GM21528 (cell line): ENCODE measurements at regions not wholly inside any gene's neighbourhood (a gene's known extent, or its start where the extent isn't known, plus 50 kb on each side); places are given as distances from the start of the nearest gene placed in this dataset.
A peak's percentile ranks its signal among the peaks of the same experiment; 100 is the strongest.
"Not testable (repeated sequence)": the region's sequence is repeated elsewhere in the genome, so short reads cannot be mapped to it uniquely, and the experiment has no call there.

Experiments used
- ATAC-seq: cut with Tn5 transposase; IDR thresholded peaks from one replicate; pipeline ENCODE4 v1.9.1; 2021; ENCODE audit warnings: mild to moderate bottlenecking, moderate library complexity; ENCODE audit not compliant: unreplicated experiment, low FRiP score

DNA sequence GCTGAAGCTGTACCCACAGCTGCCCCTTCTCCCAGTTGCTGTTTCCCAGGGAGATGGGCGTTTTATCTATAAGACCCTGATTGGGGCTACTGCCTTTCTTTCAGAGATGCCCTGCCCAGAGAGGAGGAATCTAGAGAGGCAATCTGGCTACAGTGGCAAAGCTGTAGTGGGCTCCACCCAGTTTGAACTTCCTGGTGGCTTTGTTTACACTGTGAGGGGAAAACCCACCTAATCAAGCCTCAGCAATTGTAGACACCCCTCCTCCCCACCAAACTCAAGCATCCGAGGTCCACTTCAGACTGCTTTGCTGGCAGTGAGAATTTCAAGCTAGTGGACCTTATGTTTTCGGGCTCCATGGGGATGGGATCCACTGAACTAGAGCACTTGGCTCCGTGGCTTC is 240.4 kb upstream of the AFF2 start:
- no peak for ATAC-seq

GRCh38 chrX:148265829-148266228 is 234.6 kb upstream of the AFF2 start:
- ATAC-seq, result no peak

GRCh38 chrX:148268673-148269072 is 231.7 kb upstream of the AFF2 start:
- no peak for ATAC-seq

- ATAC-seq, result no peak
Observed at GRCh38 chrX:148269513-148269912, 230.9 kb upstream of the AFF2 start.

DNA sequence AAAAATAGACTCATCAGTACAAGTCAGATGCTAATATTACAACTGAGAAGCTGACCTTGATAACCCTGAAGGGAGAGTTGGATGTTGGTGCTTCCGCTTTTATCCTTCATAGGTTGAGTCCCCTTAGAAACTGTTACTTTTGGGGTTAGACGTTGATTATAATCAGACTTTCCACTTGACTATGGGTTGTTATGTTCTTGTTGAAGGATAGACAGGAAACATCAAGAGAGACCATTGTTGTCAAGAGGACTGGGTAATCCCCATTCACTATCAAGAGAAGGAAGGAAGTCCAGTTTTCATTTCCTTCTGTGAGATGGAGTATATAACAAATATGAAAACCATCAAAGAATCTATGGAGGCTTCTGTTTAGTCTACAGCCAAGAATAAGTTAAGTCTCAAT is 229.9 kb upstream of the AFF2 start:
- ATAC-seq, result no peak

- ATAC-seq, result no peak
Observed at GRCh38 chrX:148271263-148271662, 229.2 kb upstream of the AFF2 start.

DNA sequence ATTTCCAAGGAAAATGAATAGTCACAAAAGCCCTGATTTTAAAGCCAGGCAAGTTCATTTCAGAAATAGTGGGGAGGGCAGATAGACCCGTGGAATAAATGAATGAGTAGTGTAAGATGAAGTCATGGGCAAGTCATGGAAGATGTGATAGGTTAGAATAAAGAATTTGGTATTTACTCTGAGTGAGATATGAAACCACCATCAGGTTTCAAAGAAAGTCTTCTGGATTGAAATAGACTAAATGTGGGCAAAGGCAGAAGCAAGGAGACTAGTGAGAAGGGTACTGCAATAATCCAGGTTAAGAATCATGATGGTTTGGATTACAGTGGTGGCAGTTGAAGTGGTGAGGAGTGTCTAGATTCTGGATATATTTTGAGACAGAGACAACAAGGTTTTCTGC is 218.5 kb upstream of the AFF2 start:
- no peak for ATAC-seq

- ATAC-seq, result no peak
Observed at GRCh38 chrX:148282504-148282903, 217.9 kb upstream of the AFF2 start.

- ATAC-seq, result no peak
Observed at GRCh38 chrX:148284056-148284455, 216.4 kb upstream of the AFF2 start.

DNA sequence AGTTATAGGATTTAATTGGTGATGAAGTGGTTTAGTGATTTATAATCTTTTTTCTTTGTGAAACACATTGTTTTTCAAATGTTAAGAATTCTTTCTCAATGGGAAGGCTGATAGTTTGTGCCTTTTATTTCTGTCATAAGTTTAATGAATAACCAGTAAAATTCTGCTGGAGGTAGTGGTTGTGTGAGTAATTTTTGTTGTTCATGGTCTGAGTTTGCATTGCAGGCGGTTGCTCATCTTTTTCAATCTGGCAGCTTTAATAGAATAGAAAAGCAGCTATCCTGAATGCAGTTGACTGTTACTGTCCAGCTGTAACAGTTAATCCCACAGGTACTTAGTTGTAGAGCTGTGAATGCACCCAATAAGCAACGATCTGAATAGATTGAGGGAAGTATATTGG is 215.6 kb upstream of the AFF2 start:
- no peak for ATAC-seq

GRCh38 chrX:148288451-148288850 is 212.0 kb upstream of the AFF2 start:
- ATAC-seq, result no peak

- no peak for ATAC-seq
Observed at GRCh38 chrX:148290041-148290440, 210.4 kb upstream of the AFF2 start.

DNA sequence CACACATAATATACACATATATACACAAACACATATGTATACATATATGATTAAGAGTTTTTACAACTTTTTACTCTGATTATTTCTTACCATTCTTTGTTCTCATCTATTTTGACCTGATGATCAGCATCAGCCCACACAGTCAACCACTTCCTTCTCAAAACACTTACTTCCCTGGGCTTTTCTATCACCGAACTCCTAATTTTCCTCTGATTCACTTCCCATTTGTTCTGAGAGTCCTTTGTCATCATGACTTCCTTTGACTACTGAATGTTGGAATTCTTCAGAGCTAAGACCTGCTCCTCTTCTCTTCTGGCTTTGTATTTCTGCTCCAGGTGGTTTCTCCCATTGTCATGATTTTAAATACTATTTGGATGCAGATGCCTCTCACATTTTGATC is 209.5 kb upstream of the AFF2 start:
- no peak for ATAC-seq

DNA sequence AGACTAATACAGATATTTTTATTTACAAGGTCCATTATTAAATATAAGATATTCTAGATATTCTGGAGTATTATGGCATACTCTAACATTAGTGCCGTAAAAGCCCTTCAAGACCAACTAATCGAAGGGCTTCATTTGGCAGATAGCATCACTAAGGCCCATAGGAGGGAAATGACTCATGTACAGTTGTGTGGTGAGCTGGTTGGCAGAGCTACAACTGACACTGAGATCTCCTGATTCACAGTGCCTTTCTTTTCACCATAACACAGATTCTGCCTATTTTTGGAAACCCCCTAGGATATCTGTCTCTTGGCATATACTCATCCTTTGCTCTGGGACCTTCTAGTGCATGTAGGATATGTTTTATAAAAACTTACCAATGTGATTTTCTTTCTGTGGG is 201.7 kb upstream of the AFF2 start:
- no peak for ATAC-seq

DNA sequence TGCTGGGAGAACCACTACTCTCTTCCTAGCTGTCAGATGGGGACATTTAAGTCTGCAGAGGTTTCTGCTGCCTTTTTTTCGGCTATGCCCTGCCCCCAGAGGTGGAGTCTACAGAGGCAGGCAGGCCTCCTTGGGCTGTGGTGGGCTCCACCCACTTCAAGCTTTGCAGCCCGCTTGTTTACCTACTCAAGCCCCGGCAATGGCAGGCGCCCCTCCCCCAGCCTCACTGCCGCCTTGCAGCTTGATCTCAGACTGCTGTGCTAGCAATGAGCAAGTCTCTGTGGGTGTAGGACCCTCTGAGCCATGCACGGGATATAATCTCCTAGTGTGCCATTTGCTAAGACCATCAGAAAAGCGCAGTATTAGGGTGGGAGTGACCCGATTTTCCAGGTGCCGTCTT is 195.2 kb upstream of the AFF2 start:
- not testable (repeated sequence) for ATAC-seq

DNA sequence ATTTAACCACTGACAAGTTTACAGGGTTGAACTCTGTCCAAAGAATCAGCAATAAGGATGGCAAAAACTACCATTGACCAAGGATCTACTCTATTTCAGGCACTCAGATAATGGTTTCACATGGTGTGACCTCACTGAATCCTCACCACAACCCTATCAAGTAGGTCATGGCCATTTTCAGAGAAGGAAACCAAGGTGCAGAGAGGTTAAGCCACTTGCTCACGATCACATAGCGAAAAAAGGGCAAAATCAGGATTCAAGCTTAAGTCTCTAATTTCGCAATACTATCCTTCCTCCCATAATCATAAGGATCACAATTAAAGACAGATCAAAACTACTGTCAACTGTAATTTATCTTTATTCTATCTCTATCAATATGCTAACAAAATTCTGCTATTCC is 191.0 kb upstream of the AFF2 start:
- no peak for ATAC-seq

GRCh38 chrX:148310426-148311165 is 189.8 kb upstream of the AFF2 start:
- peak; percentile 82 for ATAC-seq

- no peak for ATAC-seq
Observed at GRCh38 chrX:148311544-148311943, 188.9 kb upstream of the AFF2 start.

DNA sequence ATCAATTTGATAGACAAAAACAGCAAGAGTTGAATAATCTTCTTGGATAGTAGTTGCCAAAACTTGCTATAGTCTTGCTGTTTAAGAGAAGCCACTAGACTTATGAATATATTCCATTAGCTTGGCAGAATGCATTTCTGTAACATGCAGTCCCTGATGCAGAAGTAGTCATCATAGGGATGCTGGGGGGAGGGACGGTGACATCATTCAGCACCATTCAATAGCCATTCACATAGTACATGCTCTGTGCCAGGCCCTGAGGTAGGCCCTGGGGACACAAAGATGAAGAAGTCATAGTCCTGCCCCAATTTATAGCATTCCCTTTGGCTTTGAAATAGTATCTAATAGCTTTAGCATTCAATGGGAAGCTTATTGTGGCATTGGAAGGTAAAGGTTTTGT is 185.5 kb upstream of the AFF2 start:
- no peak for ATAC-seq

- ATAC-seq, result no peak
Observed at GRCh38 chrX:148316446-148316845, 184.0 kb upstream of the AFF2 start.

- no peak for ATAC-seq
Observed at GRCh38 chrX:148322906-148323305, 177.5 kb upstream of the AFF2 start.

DNA sequence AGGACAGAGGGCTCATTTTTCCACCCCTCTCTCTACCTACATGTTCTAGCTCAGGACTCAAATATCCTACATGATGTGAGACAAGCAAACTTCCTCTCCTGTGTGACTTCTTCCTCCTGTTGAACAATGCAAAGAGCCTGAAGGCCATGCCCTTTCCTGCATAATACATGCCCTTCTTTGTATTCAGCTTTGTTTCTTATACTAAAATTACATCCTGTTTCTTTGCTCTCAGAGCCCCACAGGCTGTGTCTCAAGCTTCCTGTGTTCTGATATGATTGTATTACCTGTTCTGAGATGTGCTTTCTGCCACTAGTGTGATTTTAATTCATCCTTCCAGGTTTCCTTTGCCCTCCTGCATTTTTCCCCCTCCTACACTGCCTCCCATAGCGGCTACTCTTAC is 166.4 kb upstream of the AFF2 start:
- no peak for ATAC-seq

GRCh38 chrX:148337873-148338272 is 162.5 kb upstream of the AFF2 start:
- no peak for ATAC-seq
